SK-N-SH (cell line): ENCODE measurements at regions not wholly inside any gene's neighbourhood (a gene's known extent, or its start where the extent isn't known, plus 50 kb on each side); places are given as distances from the start of the nearest gene placed in this dataset.

Experiments
- JUND ChIP-seq: IDR thresholded peaks from 2 replicates; pipeline ENCODE4 v1.4.0; 2012
- POLR2AphosphoS5 ChIP-seq: IDR thresholded peaks from 2 replicates; pipeline ENCODE4 v1.6.1; 2012; ENCODE audit warnings: low read depth, low read length
- TF ChIP-seq, protein P1 (sequence below): fragments of 200-600 bp; sonication (generic); IDR thresholded peaks from 2 replicates; pipeline ENCODE4 v1.6.1; 2017; ENCODE audit warnings: antibody characterized with exemption, mild to moderate bottlenecking, moderate library complexity

- TF ChIP-seq, protein P1, sequence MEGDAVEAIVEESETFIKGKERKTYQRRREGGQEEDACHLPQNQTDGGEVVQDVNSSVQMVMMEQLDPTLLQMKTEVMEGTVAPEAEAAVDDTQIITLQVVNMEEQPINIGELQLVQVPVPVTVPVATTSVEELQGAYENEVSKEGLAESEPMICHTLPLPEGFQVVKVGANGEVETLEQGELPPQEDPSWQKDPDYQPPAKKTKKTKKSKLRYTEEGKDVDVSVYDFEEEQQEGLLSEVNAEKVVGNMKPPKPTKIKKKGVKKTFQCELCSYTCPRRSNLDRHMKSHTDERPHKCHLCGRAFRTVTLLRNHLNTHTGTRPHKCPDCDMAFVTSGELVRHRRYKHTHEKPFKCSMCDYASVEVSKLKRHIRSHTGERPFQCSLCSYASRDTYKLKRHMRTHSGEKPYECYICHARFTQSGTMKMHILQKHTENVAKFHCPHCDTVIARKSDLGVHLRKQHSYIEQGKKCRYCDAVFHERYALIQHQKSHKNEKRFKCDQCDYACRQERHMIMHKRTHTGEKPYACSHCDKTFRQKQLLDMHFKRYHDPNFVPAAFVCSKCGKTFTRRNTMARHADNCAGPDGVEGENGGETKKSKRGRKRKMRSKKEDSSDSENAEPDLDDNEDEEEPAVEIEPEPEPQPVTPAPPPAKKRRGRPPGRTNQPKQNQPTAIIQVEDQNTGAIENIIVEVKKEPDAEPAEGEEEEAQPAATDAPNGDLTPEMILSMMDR, result no peak
- TF ChIP-seq POLR2AphosphoS5 (no peak), JUND (no peak)
Observed at GRCh38 chr1:199665371-199665770, 362.1 kb upstream of the NR5A2 start.
